ENCODE measurements at regions not wholly inside any gene's neighbourhood (a gene's known extent, or its start where the extent isn't known, plus 50 kb on each side); places are given as distances from the start of the nearest gene placed in this dataset.

- no peak overlapping the region for H3K4me3 ChIP-seq
- H3K27me3 ChIP-seq (ENCODE audit: low read depth), result no peaks in the 10 kb centered on the region
- in situ Hi-C loops (cut with MboI; ENCODE audit: low sequenced_read_pairs), result no loop called here
- peaks cover 6% of the 10 kb centered on the region for H3K4me1 ChIP-seq
- DNase-seq (ENCODE audit: low spot score in 2 of 2), result no peak
- H3K36me3 ChIP-seq (replicated peaks), result no peaks in the 10 kb centered on the region
- H3K9me3 ChIP-seq, result no peaks in the 10 kb centered on the region
Observed at GRCh38 chr13:74084375-74084935, 49.7 kb downstream of the KLF12 start.

DNA sequence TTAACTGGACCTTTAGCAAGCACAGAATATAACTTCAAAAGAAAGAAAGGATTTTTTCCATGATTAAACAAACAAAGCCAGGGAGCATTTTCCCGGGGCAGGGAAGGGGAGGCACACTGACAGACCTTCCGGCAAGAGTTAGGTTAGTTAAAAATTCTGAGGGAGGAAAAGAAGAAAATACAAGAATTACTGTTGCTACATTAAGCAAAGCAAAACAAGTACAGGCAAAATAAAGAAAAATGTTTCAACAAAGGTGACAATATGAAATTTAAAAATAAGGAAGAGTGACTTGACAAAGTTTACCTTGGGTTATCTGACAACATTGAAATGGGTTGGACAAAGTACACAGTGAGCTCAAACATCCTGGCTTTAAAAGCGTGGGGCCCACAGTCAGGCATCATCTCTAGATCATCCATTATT lies 51.5 kb downstream of the KLF12 start:
- in situ Hi-C loops (cut with MboI; ENCODE audit: low sequenced_read_pairs), result no loop called here
- Histone ChIP-seq H3K9me3 (no peaks in the 10 kb centered on the region), H3K36me3 (replicated peaks) (no peaks in the 10 kb centered on the region; the same call in 1 of the 2 replicates), H3K4me3 (no peak overlapping the region), H3K27me3 (ENCODE audit: low read depth) (no peaks in the 10 kb centered on the region), H3K4me1 (peaks cover 6% of the 10 kb centered on the region)
- no peak for DNase-seq (ENCODE audit: low spot score in 2 of 2)

GRCh38 chr13:74080762-74081161 lies 53.4 kb downstream of the KLF12 start:
- no peaks in the 10 kb centered on the region; the same call in 1 of the 2 replicates for H3K36me3 ChIP-seq (replicated peaks)
- no peaks in the 10 kb centered on the region for H3K27me3 ChIP-seq (ENCODE audit: low read depth)
- no peak for DNase-seq (ENCODE audit: low spot score in 2 of 2)
- no peak overlapping the region for H3K4me3 ChIP-seq
- H3K9me3 ChIP-seq, result no peaks in the 10 kb centered on the region
- peaks cover 6% of the 10 kb centered on the region for H3K4me1 ChIP-seq
- in situ Hi-C loops (cut with MboI; ENCODE audit: low sequenced_read_pairs), result no loop called here

GRCh38 chr13:74077792-74078191 lies 56.4 kb downstream of the KLF12 start:
- no peaks in the 10 kb centered on the region for H3K27me3 ChIP-seq (ENCODE audit: low read depth)
- no peaks in the 10 kb centered on the region; the same call in 1 of the 2 replicates for H3K36me3 ChIP-seq (replicated peaks)
- H3K4me1 ChIP-seq, result no peaks in the 10 kb centered on the region
- no peak overlapping the region for H3K4me3 ChIP-seq
- no peak for DNase-seq (ENCODE audit: low spot score in 2 of 2)
- in situ Hi-C loops (cut with MboI; ENCODE audit: low sequenced_read_pairs), result no loop called here
- no peaks in the 10 kb centered on the region for H3K9me3 ChIP-seq

DNA sequence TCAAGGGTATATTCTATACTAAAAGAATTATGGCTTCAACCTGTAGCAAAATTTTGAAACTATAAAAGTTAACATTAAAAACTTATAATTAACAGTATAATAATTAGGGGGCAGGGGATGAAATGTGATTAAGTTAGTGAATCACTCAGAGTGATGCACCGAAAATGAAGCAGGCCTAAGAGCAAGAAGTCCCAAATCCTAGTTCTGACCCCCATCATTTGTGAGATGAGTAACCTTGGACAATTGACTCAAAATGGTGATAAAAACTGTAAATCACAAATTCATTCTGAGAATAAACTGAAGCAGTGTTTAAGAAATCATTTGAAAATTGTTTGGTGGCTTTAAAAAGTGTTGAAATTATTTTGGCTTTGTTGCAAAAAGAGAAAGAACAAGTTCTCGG lies 56.8 kb downstream of the KLF12 start:
- Histone ChIP-seq H3K36me3 (replicated peaks) (no peaks in the 10 kb centered on the region; the same call in 1 of the 2 replicates), H3K4me1 (no peaks in the 10 kb centered on the region), H3K4me3 (no peak overlapping the region), H3K9me3 (no peaks in the 10 kb centered on the region), H3K27me3 (ENCODE audit: low read depth) (no peaks in the 10 kb centered on the region)
- DNase-seq (ENCODE audit: low spot score in 2 of 2), result no peak
- in situ Hi-C loops (cut with MboI; ENCODE audit: low sequenced_read_pairs), result no loop called here

GRCh38 chr13:74074723-74075122 lies 59.5 kb downstream of the KLF12 start:
- no peak for DNase-seq (ENCODE audit: low spot score in 2 of 2)
- H3K27me3 ChIP-seq (ENCODE audit: low read depth), result no peaks in the 10 kb centered on the region
- in situ Hi-C loops (cut with MboI; ENCODE audit: low sequenced_read_pairs), result no loop called here
- H3K4me3 ChIP-seq, result no peak overlapping the region
- no peaks in the 10 kb centered on the region for H3K4me1 ChIP-seq
- no peaks in the 10 kb centered on the region; the same call in 1 of the 2 replicates for H3K36me3 ChIP-seq (replicated peaks)
- H3K9me3 ChIP-seq, result no peaks in the 10 kb centered on the region

DNA sequence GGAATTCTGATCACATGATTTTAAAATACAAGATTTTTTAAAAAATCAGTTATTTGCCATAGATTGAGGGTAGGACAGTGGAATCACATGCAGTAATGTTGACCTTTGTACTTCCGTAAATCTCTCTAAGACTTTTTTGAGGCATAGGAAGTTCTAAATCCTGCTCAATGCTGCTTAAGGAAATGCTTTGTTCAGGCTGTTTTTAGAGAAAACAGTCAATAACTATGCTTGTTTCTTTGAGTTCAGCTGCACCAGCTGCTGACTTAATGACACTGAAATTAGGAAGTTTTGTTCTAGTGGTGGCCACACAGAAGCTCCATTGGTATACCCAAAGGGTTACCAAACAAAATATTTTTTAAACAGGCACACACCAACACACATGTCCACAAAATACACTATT lies 60.9 kb downstream of the KLF12 start:
- H3K9me3 ChIP-seq, result no peaks in the 10 kb centered on the region

DNA sequence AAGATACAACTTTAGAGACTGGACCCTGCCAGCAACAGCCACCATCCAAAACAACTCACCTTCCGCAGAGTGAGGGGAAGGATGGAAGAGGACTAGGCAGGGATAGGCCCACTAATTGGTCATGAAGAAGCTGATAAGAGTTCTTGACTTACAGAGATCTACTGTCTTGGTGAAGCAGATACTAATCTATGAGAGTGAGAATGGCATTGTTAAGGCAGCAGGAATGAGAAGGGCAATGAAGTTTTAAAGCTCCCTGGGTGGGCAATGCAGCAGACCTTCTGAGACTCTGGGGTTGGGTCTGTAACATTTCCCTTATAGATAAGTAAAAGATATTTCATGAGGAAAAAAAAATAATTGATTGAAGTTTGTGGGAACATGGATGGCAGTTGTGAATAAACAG lies 63.7 kb downstream of the KLF12 start:
- no peak overlapping the region for H3K4me3 ChIP-seq
- DNase-seq (ENCODE audit: low spot score in 2 of 2), result no peak
- H3K4me1 ChIP-seq, result no peaks in the 10 kb centered on the region
- H3K36me3 ChIP-seq (replicated peaks), result no peaks in the 10 kb centered on the region
- in situ Hi-C loops (cut with MboI; ENCODE audit: low sequenced_read_pairs), result no loop called here
- no peaks in the 10 kb centered on the region for H3K9me3 ChIP-seq
- no peaks in the 10 kb centered on the region for H3K27me3 ChIP-seq (ENCODE audit: low read depth)

More for the DNA sequence above, 60.9 kb downstream of the KLF12 start:
- in situ Hi-C loops (cut with MboI; ENCODE audit: low sequenced_read_pairs), result no loop called here
- H3K36me3 ChIP-seq (replicated peaks), result no peaks in the 10 kb centered on the region; the same call in 1 of the 2 replicates
- no peaks in the 10 kb centered on the region for H3K4me1 ChIP-seq
- no peaks in the 10 kb centered on the region for H3K27me3 ChIP-seq (ENCODE audit: low read depth)
- no peak for DNase-seq (ENCODE audit: low spot score in 2 of 2)
- H3K4me3 ChIP-seq, result no peak overlapping the region

DNA sequence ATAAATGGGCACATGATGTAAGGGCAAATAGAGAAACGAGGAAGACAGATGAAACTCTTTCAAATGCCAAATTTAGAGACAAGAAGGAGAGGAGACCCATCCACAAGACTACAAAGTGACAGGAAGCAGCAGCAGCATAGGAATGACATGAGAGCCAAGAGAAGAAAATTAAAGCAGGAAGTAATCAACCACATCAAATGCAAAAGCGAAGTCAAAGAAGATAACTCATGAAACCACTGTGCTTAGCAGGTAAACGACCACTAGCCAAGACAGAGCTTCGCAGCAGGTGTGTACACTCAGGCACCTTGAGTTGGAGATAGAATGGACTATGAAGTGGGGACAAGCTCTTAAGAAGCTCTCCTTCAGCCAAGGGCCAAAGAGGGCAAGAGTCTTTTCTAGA lies 64.1 kb downstream of the KLF12 start:
- H3K4me3 ChIP-seq, result no peak overlapping the region
- H3K9me3 ChIP-seq, result no peaks in the 10 kb centered on the region
- in situ Hi-C loops (cut with MboI; ENCODE audit: low sequenced_read_pairs), result no loop called here
- no peak for DNase-seq (ENCODE audit: low spot score in 2 of 2)
- no peaks in the 10 kb centered on the region for H3K36me3 ChIP-seq (replicated peaks)
- no peaks in the 10 kb centered on the region for H3K27me3 ChIP-seq (ENCODE audit: low read depth)
- H3K4me1 ChIP-seq, result no peaks in the 10 kb centered on the region

DNA sequence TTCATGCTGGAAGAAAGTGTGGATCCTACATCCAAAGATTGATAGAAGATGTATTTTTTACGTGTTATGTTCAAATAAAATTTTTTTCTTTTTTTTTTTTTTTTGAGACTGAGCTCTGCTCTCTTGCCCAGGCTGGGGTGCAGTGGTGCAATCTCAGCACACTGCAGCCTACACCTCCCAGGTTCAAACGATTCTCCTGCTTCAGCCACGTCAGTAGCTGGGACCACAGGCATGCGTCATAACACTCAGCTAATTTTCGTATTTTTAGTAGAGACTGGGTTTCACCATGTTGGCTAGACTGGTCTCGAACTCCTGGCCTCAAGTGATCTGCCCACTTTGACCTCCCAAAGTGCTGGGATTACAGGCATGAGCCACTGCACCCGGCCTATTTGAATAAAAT lies 65.7 kb downstream of the KLF12 start:
- Histone ChIP-seq H3K27me3 (ENCODE audit: low read depth) (no peaks in the 10 kb centered on the region), H3K4me1 (no peaks in the 10 kb centered on the region), H3K9me3 (no peaks in the 10 kb centered on the region), H3K36me3 (replicated peaks) (no peaks in the 10 kb centered on the region), H3K4me3 (no peak overlapping the region)
- in situ Hi-C loops (cut with MboI; ENCODE audit: low sequenced_read_pairs), result no loop called here
- no peak for DNase-seq (ENCODE audit: low spot score in 2 of 2)

GRCh38 chr13:74067818-74068217 lies 66.4 kb downstream of the KLF12 start:
- no peak for DNase-seq (ENCODE audit: low spot score in 2 of 2)
- Histone ChIP-seq H3K27me3 (ENCODE audit: low read depth) (no peaks in the 10 kb centered on the region), H3K4me3 (no peak overlapping the region), H3K4me1 (no peaks in the 10 kb centered on the region), H3K9me3 (no peaks in the 10 kb centered on the region), H3K36me3 (replicated peaks) (no peaks in the 10 kb centered on the region)
- in situ Hi-C loops (cut with MboI; ENCODE audit: low sequenced_read_pairs), result no loop called here

DNA sequence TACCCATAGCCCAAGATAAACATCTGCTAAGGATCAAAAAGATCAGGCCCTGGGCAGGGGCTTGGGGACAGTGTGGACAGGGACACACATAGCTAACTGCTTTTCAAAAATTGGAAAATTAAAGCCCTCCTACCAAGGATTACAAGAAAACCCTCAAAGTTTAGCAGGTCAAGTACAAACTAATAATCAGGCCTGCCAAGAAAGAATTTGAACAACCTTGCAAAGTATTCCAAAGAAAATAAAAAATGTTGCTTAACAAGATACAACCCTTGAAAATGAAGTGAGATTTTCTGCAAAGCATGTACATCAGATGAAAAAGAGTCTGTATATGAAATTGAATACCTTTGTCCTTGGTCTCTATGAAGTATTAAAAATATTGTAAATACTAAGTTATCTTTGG lies 67.3 kb downstream of the KLF12 start:
- Histone ChIP-seq H3K27me3 (ENCODE audit: low read depth) (no peaks in the 10 kb centered on the region), H3K9me3 (no peaks in the 10 kb centered on the region), H3K4me3 (no peak overlapping the region), H3K4me1 (no peaks in the 10 kb centered on the region), H3K36me3 (replicated peaks) (no peaks in the 10 kb centered on the region)
- DNase-seq (ENCODE audit: low spot score in 2 of 2), result no peak
- in situ Hi-C loops (cut with MboI; ENCODE audit: low sequenced_read_pairs), result no loop called here

DNA sequence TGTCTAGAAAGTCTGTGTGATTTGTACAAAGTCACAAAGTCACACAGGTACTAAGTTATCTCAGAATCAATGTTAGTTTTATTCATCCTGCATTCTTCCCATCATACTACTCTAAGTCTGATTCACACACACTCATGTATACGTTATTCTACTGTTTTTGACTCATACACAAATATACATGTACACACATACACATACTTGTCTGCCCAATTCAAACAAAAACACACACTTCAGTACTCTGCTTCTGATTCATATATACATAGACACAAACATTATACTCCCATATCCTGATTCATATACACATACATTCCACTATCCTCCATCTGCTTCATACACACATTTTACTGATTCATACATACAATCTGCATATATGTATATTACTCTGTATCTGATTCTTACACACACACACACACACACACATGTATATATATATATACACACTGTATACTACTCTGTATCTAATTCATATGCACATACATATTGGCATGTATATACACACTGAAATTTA lies 69.3 kb downstream of the KLF12 start:
- Histone ChIP-seq H3K27me3 (ENCODE audit: low read depth) (no peaks in the 10 kb centered on the region), H3K4me1 (no peaks in the 10 kb centered on the region), H3K9me3 (no peaks in the 10 kb centered on the region), H3K4me3 (no peak overlapping the region), H3K36me3 (replicated peaks) (no peaks in the 10 kb centered on the region)
- in situ Hi-C loops (cut with MboI; ENCODE audit: low sequenced_read_pairs), result no loop called here
- DNase-seq (ENCODE audit: low spot score in 2 of 2), result no peak

DNA sequence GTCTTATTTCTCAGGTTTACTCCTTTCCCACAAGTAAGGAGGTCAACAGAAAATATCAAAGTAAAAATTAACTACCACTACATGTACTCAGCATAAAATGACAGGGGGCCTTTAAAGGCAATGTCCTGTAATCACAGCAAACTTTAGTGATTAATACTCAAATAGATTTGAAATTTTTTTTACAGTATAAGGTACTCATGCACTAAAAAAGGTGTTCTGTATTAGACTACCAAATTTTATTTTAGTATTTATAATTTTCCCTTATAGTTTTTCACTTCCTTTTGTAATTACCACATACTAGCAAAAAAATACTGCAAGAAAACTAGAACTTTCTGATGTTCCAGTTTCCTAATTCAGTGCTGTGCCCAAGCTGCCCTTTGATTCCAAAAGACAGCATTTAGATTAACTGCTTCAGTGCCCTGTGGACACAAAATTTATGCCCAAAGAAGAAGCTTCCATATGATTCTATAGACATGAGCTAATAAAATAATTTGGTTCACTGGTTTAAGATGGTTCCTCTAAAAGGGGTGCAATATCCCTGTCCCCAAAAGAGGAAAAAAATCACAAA lies 70.6 kb downstream of the KLF12 start:
- in situ Hi-C loops (cut with MboI; ENCODE audit: low sequenced_read_pairs), result no loop called here
- Histone ChIP-seq H3K27me3 (ENCODE audit: low read depth) (no peaks in the 10 kb centered on the region), H3K4me1 (no peaks in the 10 kb centered on the region), H3K36me3 (replicated peaks) (no peaks in the 10 kb centered on the region), H3K9me3 (no peaks in the 10 kb centered on the region), H3K4me3 (no peak overlapping the region)
- DNase-seq (ENCODE audit: low spot score in 2 of 2), result no peak

- Histone ChIP-seq H3K9me3 (no peaks in the 10 kb centered on the region), H3K36me3 (replicated peaks) (no peaks in the 10 kb centered on the region), H3K4me3 (no peak overlapping the region), H3K4me1 (no peaks in the 10 kb centered on the region), H3K27me3 (ENCODE audit: low read depth) (no peaks in the 10 kb centered on the region)
- in situ Hi-C loops (cut with MboI; ENCODE audit: low sequenced_read_pairs), result no loop called here
- DNase-seq (ENCODE audit: low spot score in 2 of 2), result no peak
Observed at GRCh38 chr13:74062933-74063332, 71.3 kb downstream of the KLF12 start.
